Stimulated activated CD4-positive, alpha-beta T cell treated with anti-CD3 and anti-CD28 coated beads, TNF-alpha, amount 100 ng/mL, for 24 hours (primary cell): ENCODE measurements at regions not wholly inside any gene's neighbourhood (a gene's known extent, or its start where the extent isn't known, plus 50 kb on each side); places are given as distances from the start of the nearest gene placed in this dataset.

ENCODE experiments used
- DNase-seq, 3 experiments: peaks; one replicate each; pipeline ENCODE4 v3.0.0-alpha.2; 2020; ENCODE audit warnings: low read depth in 3 of 3

- no peak for DNase-seq
Measured at GRCh38 chr1:29827801-29828525, 591.6 kb downstream of the PTPRU start.

- no peak for DNase-seq
Measured at GRCh38 chr1:29827237-29827750, 591.0 kb downstream of the PTPRU start.

- DNase-seq, result no peak
Measured at GRCh38 chr1:29826646-29827045, 590.3 kb downstream of the PTPRU start.

- no peak for DNase-seq
Measured at GRCh38 chr1:29825941-29826415, 589.7 kb downstream of the PTPRU start.

- no peak for DNase-seq
Measured at GRCh38 chr1:29825274-29825940, 589.1 kb downstream of the PTPRU start.

- no peak for DNase-seq
Measured at GRCh38 chr1:29824511-29825273, 588.4 kb downstream of the PTPRU start.

- DNase-seq, result no peak
Measured at GRCh38 chr1:29824025-29824424, 587.7 kb downstream of the PTPRU start.

GRCh38 chr1:29823561-29823960, 587.2 kb downstream of the PTPRU start:
- no peak for DNase-seq

GRCh38 chr1:29821605-29822004, 585.3 kb downstream of the PTPRU start:
- DNase-seq, result no peak

- no peak for DNase-seq
Measured at GRCh38 chr1:29820401-29820800, 584.1 kb downstream of the PTPRU start.

- no peak for DNase-seq
Measured at GRCh38 chr1:29812408-29813135, 576.2 kb downstream of the PTPRU start.

- DNase-seq, result no peak
Measured at GRCh38 chr1:29811727-29812407, 575.5 kb downstream of the PTPRU start.

- DNase-seq, result no peak
Measured at GRCh38 chr1:29811247-29811646, 574.9 kb downstream of the PTPRU start.

GRCh38 chr1:29810121-29811120, 574.1 kb downstream of the PTPRU start:
- no peak for DNase-seq

GRCh38 chr1:29809446-29810120, 573.3 kb downstream of the PTPRU start:
- DNase-seq, result no peak

- DNase-seq, result no peak
Measured at GRCh38 chr1:29808141-29808995, 572.0 kb downstream of the PTPRU start.

GRCh38 chr1:29807689-29808088, 571.4 kb downstream of the PTPRU start:
- DNase-seq, result no peak

- no peak for DNase-seq
Measured at GRCh38 chr1:29806646-29807319, 570.5 kb downstream of the PTPRU start.
